ENCODE measurements at regions not wholly inside any gene's neighbourhood (a gene's known extent, or its start where the extent isn't known, plus 50 kb on each side); places are given as distances from the start of the nearest gene placed in this dataset.

GRCh38 chr1:232409584-232409983, 220.3 kb downstream of the SIPA1L2 start:
- no peaks in the 10 kb centered on the region for H4K20me1 ChIP-seq (ENCODE audit: control insufficient read depth, extremely low read depth, insufficient read depth, low read length)
- no peaks in the 10 kb centered on the region for H3K27me3 ChIP-seq (ENCODE audit: control insufficient read depth, extremely low read depth, insufficient read depth, low read length)
- dilution Hi-C loops (cut with MboI; ENCODE audit: extremely low pct_ligation_motif_present, low sequenced_read_pairs): no loop called here
- no peaks in the 10 kb centered on the region for H3K4me1 ChIP-seq (ENCODE audit: control insufficient read depth, extremely low read depth, insufficient read depth, low read length)
- no peaks in the 10 kb centered on the region for H3K9me3 ChIP-seq (ENCODE audit: control insufficient read depth, low read depth, low read length)
- no peak overlapping the region for H3K27ac ChIP-seq (ENCODE audit: control insufficient read depth, insufficient read depth, low read length)
- H2AFZ ChIP-seq (ENCODE audit: control insufficient read depth, low read length): no peak overlapping the region
- TF ChIP-seq EZH2 (IDR thresholded peaks at IDR 0.05; ENCODE audit: low read length) (no peak), CTCF (optimal IDR thresholded peaks at IDR 0.05 in 1 of 3, IDR thresholded peaks at IDR 0.05 in 1 of 3, conservative IDR thresholded peaks at IDR 0.05 in 1 of 3; ENCODE audit: extremely low read depth in 1 of 3, insufficient read depth in 2 of 3, low read length in 3 of 3) (no peak)
- no peaks in the 10 kb centered on the region for H3K79me2 ChIP-seq (ENCODE audit: control insufficient read depth, insufficient read depth, low read length)
- FAIRE-seq: no peak
- no peak overlapping the region for H3K9ac ChIP-seq (ENCODE audit: control insufficient read depth, extremely low read depth, insufficient read depth, low read length)
- H3K36me3 ChIP-seq (ENCODE audit: control insufficient read depth in 2 of 2, extremely low read depth in 1 of 2, insufficient read depth in 2 of 2, low read length in 2 of 2): no peaks in the 10 kb centered on the region
- H3K4me3 ChIP-seq (ENCODE audit: control insufficient read depth in 2 of 3, extremely low read depth in 1 of 3, insufficient read depth in 2 of 3, low read depth in 1 of 3, low read length in 3 of 3): no peak overlapping the region
- no peaks in the 10 kb centered on the region for H3K9me1 ChIP-seq (ENCODE audit: control insufficient read depth, extremely low read depth, insufficient read depth, low read length)
- no peak for DNase-seq (ENCODE audit: low read depth, low spot score)
- no peak overlapping the region for H3K4me2 ChIP-seq (ENCODE audit: control insufficient read depth, extremely low read depth, insufficient read depth, low read depth, low read length)

DNA sequence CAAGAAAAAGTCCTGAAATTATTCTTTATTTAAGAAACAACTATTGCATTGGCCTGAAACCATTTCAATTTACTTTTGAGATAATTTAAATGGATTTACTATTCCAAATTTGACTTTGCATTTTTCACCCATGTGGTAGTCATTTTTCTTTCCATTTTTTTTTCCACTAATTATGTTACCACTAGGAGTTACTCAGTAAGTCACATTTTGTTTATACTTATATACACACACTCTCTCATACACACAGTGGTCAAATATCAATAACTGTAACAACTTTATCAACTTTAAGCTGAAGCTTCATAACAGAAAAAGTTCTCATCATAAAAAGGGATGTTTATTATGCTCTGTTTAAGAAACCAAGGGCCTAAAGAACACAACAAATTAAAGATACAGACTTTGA, 222.8 kb downstream of the SIPA1L2 start:
- no peaks in the 10 kb centered on the region for H4K20me1 ChIP-seq (ENCODE audit: control insufficient read depth, extremely low read depth, insufficient read depth, low read length)
- no peaks in the 10 kb centered on the region for H3K9me1 ChIP-seq (ENCODE audit: control insufficient read depth, extremely low read depth, insufficient read depth, low read length)
- H3K4me1 ChIP-seq (ENCODE audit: control insufficient read depth, extremely low read depth, insufficient read depth, low read length): no peaks in the 10 kb centered on the region
- no peak for TF ChIP-seq CTCF (optimal IDR thresholded peaks at IDR 0.05 in 1 of 3, IDR thresholded peaks at IDR 0.05 in 1 of 3, conservative IDR thresholded peaks at IDR 0.05 in 1 of 3; ENCODE audit: extremely low read depth in 1 of 3, insufficient read depth in 2 of 3, low read length in 3 of 3)
- no peak for TF ChIP-seq EZH2 (IDR thresholded peaks at IDR 0.05; ENCODE audit: low read length)
- H3K79me2 ChIP-seq (ENCODE audit: control insufficient read depth, insufficient read depth, low read length): no peaks in the 10 kb centered on the region
- no peak for DNase-seq (ENCODE audit: low read depth, low spot score)
- dilution Hi-C loops (cut with MboI; ENCODE audit: extremely low pct_ligation_motif_present, low sequenced_read_pairs): no loop called here
- H2AFZ ChIP-seq (ENCODE audit: control insufficient read depth, low read length): no peak overlapping the region
- no peaks in the 10 kb centered on the region for H3K9me3 ChIP-seq (ENCODE audit: control insufficient read depth, low read depth, low read length)
- H3K27ac ChIP-seq (ENCODE audit: control insufficient read depth, insufficient read depth, low read length): no peak overlapping the region
- no peaks in the 10 kb centered on the region for H3K27me3 ChIP-seq (ENCODE audit: control insufficient read depth, extremely low read depth, insufficient read depth, low read length)
- no peaks in the 10 kb centered on the region for H3K36me3 ChIP-seq (ENCODE audit: control insufficient read depth in 2 of 2, extremely low read depth in 1 of 2, insufficient read depth in 2 of 2, low read length in 2 of 2)
- no peak for FAIRE-seq
- H3K9ac ChIP-seq (ENCODE audit: control insufficient read depth, extremely low read depth, insufficient read depth, low read length): no peak overlapping the region
- H3K4me2 ChIP-seq (ENCODE audit: control insufficient read depth, extremely low read depth, insufficient read depth, low read depth, low read length): no peak overlapping the region
- H3K4me3 ChIP-seq (ENCODE audit: control insufficient read depth in 2 of 3, extremely low read depth in 1 of 3, insufficient read depth in 2 of 3, low read depth in 1 of 3, low read length in 3 of 3): no peak overlapping the region

All from keratinocyte (primary cell).